ENCODE measurements at regions not wholly inside any gene's neighbourhood (a gene's known extent, or its start where the extent isn't known, plus 50 kb on each side); places are given as distances from the start of the nearest gene placed in this dataset.

- TF ChIP-seq TAF1 (conservative IDR thresholded peaks at IDR 0.05) (no peak), CTCF (IDR thresholded peaks at IDR 0.05; ENCODE audit: low read depth, low read length, missing input control) (no peak), NR2F2 (IDR thresholded peaks at IDR 0.05) (no peak), RAD21 (IDR thresholded peaks at IDR 0.05) (no peak), MAX (IDR thresholded peaks at IDR 0.05) (no peak), YY1 (IDR thresholded peaks at IDR 0.05) (no peak), REST (IDR thresholded peaks at IDR 0.05) (no peak)
Observed at GRCh38 chr10:118963341-118963740, 66.2 kb upstream of the NANOS1 start.
